ENCODE measurements at regions not wholly inside any gene's neighbourhood (a gene's known extent, or its start where the extent isn't known, plus 50 kb on each side); places are given as distances from the start of the nearest gene placed in this dataset.

DNA sequence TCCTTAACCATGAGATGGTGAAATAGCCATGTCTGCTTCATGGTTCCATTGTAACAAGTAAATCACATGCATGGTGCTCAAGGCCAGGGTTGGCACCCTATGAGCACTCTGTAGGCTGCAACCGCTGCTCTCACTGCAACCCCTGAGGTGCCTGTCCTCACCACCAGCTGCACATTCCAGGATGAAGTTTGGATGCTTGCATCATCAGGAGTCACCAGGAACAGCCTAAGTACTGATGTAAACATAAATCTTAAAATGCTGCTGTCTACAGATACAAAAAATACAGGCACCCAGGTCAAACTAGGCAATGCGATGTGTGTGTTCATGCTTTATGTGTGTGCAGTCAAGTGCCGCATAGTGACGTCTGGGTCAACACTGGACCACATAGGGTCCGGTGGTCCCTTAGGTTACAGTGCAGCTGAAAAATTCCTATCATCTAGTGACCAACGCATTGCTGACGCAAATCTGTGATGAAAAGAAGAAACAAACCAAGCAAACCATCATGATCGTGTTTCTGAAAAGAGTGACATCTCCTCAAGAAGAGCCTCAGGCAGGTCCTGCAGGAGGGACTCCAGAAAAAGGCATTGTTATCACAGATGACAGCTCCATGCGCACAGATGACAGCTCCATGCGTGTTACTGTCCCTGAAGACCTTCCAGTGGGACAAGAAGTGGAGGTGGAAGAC, 234.8 kb downstream of the AUH start:
- Histone ChIP-seq H3K36me3 (ENCODE audit: insufficient read depth, low read length) (no peaks in the 10 kb centered on the region), H3K27ac (no peak overlapping the region), H3K9me3 (ENCODE audit: low read depth, low read length) (no peaks in the 10 kb centered on the region), H3K9ac (ENCODE audit: insufficient read length) (no peak overlapping the region), H3K4me3 (no peak overlapping the region)
- no peak for DNase-seq (ENCODE audit: low read depth, low spot score)
- TF ChIP-seq EZH2 (IDR thresholded peaks at IDR 0.05) (no peak), POLR2AphosphoS5 (IDR thresholded peaks at IDR 0.05; ENCODE audit: borderline replicate concordance, low read depth, low read length) (no peak), FOXP2 (optimal IDR thresholded peaks at IDR 0.05; ENCODE audit: control extremely low read depth, extremely low read length, insufficient read depth) (no peak)

DNA sequence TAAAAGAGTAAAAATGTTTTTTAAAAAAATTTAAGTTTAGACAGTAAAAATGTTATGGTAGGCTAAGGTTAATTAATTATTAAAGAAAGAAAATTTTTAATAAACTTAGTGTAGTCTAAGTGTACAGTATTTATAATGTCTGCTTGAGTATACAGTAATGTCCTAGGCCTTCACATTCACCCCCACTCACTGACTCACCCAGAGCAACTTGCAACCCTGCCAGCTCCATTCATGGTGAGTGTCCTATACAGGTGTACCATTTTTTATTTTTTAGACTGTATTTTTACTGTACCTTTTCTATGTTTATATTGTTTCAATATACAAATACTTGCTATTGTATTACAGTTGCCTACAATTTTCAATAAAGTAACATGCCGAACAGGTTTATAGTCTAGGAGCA, 234.1 kb downstream of the AUH start:
- Histone ChIP-seq H3K36me3 (ENCODE audit: insufficient read depth, low read length) (no peaks in the 10 kb centered on the region), H3K4me3 (no peak overlapping the region), H3K9me3 (ENCODE audit: low read depth, low read length) (no peaks in the 10 kb centered on the region), H3K27ac (no peak overlapping the region), H3K9ac (ENCODE audit: insufficient read length) (no peak overlapping the region)
- no peak for DNase-seq (ENCODE audit: low read depth, low spot score)
- TF ChIP-seq EZH2 (IDR thresholded peaks at IDR 0.05): no peak
- TF ChIP-seq POLR2AphosphoS5 (IDR thresholded peaks at IDR 0.05; ENCODE audit: borderline replicate concordance, low read depth, low read length): no peak
- no peak for TF ChIP-seq FOXP2 (optimal IDR thresholded peaks at IDR 0.05; ENCODE audit: control extremely low read depth, extremely low read length, insufficient read depth)

DNA sequence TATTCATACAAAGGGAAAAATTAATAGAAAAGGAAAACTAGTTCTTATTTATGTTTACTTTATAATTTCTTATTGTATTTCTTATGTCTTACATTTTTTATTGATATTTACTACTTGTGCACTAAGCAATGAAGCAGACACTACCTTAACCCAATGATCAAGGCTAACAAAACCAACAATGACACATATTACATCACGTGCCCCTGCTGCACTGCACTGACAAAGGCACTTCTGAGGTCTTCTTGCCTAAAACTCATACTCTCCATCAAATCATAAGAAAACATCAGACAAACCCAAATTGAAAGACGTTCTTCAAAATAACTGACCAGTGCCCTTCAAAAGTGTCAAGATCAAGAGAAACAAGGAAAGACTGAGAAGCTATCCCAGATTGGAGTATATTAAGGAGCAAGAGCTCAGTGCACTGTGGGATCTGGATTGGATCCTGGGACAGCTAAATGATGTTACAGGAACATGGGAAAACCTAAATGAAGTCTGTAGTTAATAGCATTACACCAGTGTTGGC, 230.9 kb downstream of the AUH start:
- Histone ChIP-seq H3K4me3 (no peak overlapping the region), H3K9ac (ENCODE audit: insufficient read length) (no peak overlapping the region), H3K27ac (no peak overlapping the region), H3K9me3 (ENCODE audit: low read depth, low read length) (no peaks in the 10 kb centered on the region), H3K36me3 (ENCODE audit: insufficient read depth, low read length) (no peaks in the 10 kb centered on the region)
- DNase-seq (ENCODE audit: low read depth, low spot score): no peak
- TF ChIP-seq POLR2AphosphoS5 (IDR thresholded peaks at IDR 0.05; ENCODE audit: borderline replicate concordance, low read depth, low read length) (no peak), EZH2 (IDR thresholded peaks at IDR 0.05) (no peak), FOXP2 (optimal IDR thresholded peaks at IDR 0.05; ENCODE audit: control extremely low read depth, extremely low read length, insufficient read depth) (no peak)

DNA sequence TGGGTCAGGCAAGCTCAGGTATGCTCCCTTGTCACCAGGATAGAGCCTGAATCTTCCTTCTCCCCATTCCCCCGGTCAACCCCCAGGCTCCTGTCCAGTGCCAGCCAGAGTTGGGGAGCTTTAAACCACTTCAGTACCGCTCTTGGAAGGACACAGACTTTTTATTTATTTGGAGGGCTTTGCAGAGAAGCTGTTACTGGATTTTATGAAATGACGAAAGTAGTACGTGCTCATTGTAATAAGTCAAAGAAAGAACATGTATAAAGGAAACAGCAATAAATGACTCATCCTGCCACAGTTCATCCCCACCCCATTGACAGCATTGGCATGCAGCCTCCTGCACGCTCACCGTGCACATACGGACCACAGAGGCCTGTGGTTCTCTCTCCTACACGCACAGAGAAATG, 230.3 kb downstream of the AUH start:
- no peak for TF ChIP-seq EZH2 (IDR thresholded peaks at IDR 0.05)
- TF ChIP-seq POLR2AphosphoS5 (IDR thresholded peaks at IDR 0.05; ENCODE audit: borderline replicate concordance, low read depth, low read length): no peak
- no peak for TF ChIP-seq FOXP2 (optimal IDR thresholded peaks at IDR 0.05; ENCODE audit: control extremely low read depth, extremely low read length, insufficient read depth)
- Histone ChIP-seq H3K9me3 (ENCODE audit: low read depth, low read length) (no peaks in the 10 kb centered on the region), H3K9ac (ENCODE audit: insufficient read length) (no peak overlapping the region), H3K4me3 (no peak overlapping the region), H3K36me3 (ENCODE audit: insufficient read depth, low read length) (no peaks in the 10 kb centered on the region), H3K27ac (no peak overlapping the region)
- DNase-seq (ENCODE audit: low read depth, low spot score): no peak

DNA sequence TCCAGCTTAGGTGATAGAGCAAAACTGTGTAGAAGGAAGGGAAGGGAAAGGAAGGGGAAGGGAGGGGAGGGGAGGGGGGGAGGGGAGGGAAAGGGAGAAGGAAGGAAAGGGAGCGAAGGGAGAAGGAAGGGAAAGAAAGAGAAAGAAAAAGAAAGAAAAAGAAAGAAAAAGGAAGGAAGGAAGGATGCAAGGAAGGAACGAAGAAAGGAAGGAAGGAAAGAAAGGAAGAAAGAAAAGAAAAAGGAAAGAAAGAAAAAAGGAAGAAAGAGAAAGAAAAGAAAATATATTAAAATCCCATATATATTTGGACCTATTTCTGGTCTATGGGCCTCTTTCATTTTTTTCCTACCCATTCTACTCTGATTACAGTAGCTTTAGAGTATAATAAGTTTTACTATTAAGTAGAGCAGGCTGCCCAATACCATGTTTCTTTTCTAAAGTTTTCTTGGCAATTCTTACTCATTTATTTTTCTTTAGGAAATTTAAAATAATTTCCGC, 229.1 kb downstream of the AUH start:
- Histone ChIP-seq H3K27ac (no peak overlapping the region), H3K9ac (ENCODE audit: insufficient read length) (no peak overlapping the region), H3K36me3 (ENCODE audit: insufficient read depth, low read length) (no peaks in the 10 kb centered on the region), H3K4me3 (no peak overlapping the region), H3K9me3 (ENCODE audit: low read depth, low read length) (no peaks in the 10 kb centered on the region)
- TF ChIP-seq POLR2AphosphoS5 (IDR thresholded peaks at IDR 0.05; ENCODE audit: borderline replicate concordance, low read depth, low read length) (no peak), EZH2 (IDR thresholded peaks at IDR 0.05) (no peak), FOXP2 (optimal IDR thresholded peaks at IDR 0.05; ENCODE audit: control extremely low read depth, extremely low read length, insufficient read depth) (no peak)
- no peak for DNase-seq (ENCODE audit: low read depth, low spot score)

DNA sequence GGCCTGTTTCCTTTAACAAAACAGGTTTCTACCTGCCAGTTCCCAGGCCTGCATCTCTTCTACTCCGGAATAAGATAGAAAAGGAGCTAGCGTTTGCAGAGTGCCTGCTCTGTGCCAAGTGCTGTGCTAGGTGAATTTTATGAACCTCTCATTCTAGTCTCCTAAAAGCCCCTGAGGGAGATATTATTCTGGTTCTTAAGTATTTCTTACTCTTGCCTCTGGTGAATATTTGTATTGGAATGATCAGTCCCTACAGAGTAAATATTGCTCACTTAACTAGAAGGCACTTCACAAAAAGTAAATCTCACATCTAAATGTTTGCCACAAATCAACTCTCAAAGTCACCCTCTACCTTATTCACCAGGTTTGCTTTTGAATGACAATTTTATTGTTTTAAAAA, 227.1 kb downstream of the AUH start:
- Histone ChIP-seq H3K36me3 (ENCODE audit: insufficient read depth, low read length) (no peaks in the 10 kb centered on the region), H3K9me3 (ENCODE audit: low read depth, low read length) (no peaks in the 10 kb centered on the region), H3K4me3 (no peak overlapping the region), H3K9ac (ENCODE audit: insufficient read length) (no peak overlapping the region), H3K27ac (no peak overlapping the region)
- TF ChIP-seq FOXP2 (optimal IDR thresholded peaks at IDR 0.05; ENCODE audit: control extremely low read depth, extremely low read length, insufficient read depth) (no peak), EZH2 (IDR thresholded peaks at IDR 0.05) (no peak), POLR2AphosphoS5 (IDR thresholded peaks at IDR 0.05; ENCODE audit: borderline replicate concordance, low read depth, low read length) (no peak)
- no peak for DNase-seq (ENCODE audit: low read depth, low spot score)

DNA sequence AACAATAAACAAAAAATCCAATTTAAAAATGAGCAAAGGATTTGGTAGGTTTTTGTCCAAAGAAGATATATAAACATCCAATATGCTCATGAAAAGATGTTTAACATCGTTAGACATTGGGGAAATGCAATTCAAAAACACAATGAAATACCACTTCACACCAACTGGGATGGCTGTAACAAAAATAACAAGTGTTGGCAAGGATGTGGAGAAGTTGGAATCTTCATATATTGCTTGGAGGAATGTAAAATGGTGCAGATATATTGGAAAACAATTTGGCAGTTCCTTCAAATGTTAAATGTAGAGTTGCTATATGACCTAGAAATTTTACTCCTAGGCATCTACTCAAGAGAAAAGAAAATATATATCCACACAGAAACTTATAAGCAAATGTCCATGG, 224.3 kb downstream of the AUH start:
- H3K4me3 ChIP-seq: no peak overlapping the region

DNA sequence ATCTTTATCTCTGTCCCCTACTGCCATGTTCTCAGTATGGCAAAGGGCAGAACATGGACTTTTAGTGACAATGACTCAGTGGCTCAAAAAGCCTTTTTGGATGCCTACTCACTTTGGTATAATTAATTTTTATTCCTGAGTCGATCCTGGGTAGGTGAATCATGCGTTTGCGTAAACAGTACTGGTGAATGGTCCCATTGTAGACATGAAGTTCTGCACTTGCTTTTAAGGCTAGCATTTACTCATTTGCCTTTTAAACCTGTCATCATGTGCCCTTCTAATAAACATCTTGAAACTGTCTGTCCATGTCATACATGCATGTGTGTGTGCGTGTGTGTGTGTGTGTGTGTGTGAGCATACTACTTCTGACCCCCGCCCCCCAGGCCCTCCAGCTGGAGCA, 223.0 kb downstream of the AUH start:
- no peak for DNase-seq (ENCODE audit: low read depth, low spot score)
- H3K9ac ChIP-seq (ENCODE audit: insufficient read length): no peak overlapping the region
- no peaks in the 10 kb centered on the region for H3K9me3 ChIP-seq (ENCODE audit: low read depth, low read length)
- H3K36me3 ChIP-seq (ENCODE audit: insufficient read depth, low read length): no peaks in the 10 kb centered on the region
- H3K27ac ChIP-seq: no peak overlapping the region
- H3K4me3 ChIP-seq: no peak overlapping the region
- TF ChIP-seq EZH2 (IDR thresholded peaks at IDR 0.05) (no peak), POLR2AphosphoS5 (IDR thresholded peaks at IDR 0.05; ENCODE audit: borderline replicate concordance, low read depth, low read length) (no peak), FOXP2 (optimal IDR thresholded peaks at IDR 0.05; ENCODE audit: control extremely low read depth, extremely low read length, insufficient read depth) (no peak)

More for the DNA sequence above, 224.3 kb downstream of the AUH start:
- TF ChIP-seq POLR2AphosphoS5 (IDR thresholded peaks at IDR 0.05; ENCODE audit: borderline replicate concordance, low read depth, low read length) (no peak), FOXP2 (optimal IDR thresholded peaks at IDR 0.05; ENCODE audit: control extremely low read depth, extremely low read length, insufficient read depth) (no peak), EZH2 (IDR thresholded peaks at IDR 0.05) (no peak)
- DNase-seq (ENCODE audit: low read depth, low spot score): no peak
- Histone ChIP-seq H3K36me3 (ENCODE audit: insufficient read depth, low read length) (no peaks in the 10 kb centered on the region), H3K9ac (ENCODE audit: insufficient read length) (no peak overlapping the region), H3K9me3 (ENCODE audit: low read depth, low read length) (no peaks in the 10 kb centered on the region), H3K27ac (no peak overlapping the region)
